ENCODE measurements at regions not wholly inside any gene's neighbourhood (a gene's known extent, or its start where the extent isn't known, plus 50 kb on each side); places are given as distances from the start of the nearest gene placed in this dataset.

GRCh38 chr20:6942266-6942665, 174.8 kb downstream of the BMP2 start:
- Histone ChIP-seq H3K36me3 (replicated peaks in 1 of 2; ENCODE audit: control extremely low read depth in 1 of 2, control insufficient read depth in 1 of 2, extremely low read depth in 1 of 2, insufficient read depth in 2 of 2, low read length in 1 of 2) (no peaks in the 10 kb centered on the region), H3K9ac (ENCODE audit: low read length) (no peak overlapping the region), H4K20me1 (ENCODE audit: control insufficient read depth, insufficient read depth, low read length, poor library complexity, severe bottlenecking) (no peaks in the 10 kb centered on the region), H3K4me3 (ENCODE audit: control extremely low read depth in 1 of 5, extremely low read depth in 1 of 5, insufficient read depth in 1 of 5, low read depth in 2 of 5, low read length in 4 of 5) (no peak overlapping the region), H3K4me2 (replicated peaks; ENCODE audit: low read depth, low read length, poor library complexity, severe bottlenecking) (no peak overlapping the region), H3K27ac (ENCODE audit: low read length in 2 of 2) (no peak overlapping the region), H3K79me2 (ENCODE audit: control insufficient read depth, insufficient read depth, low read length) (no peaks in the 10 kb centered on the region), H3K27me3 (replicated peaks in 1 of 4; ENCODE audit: control extremely low read depth in 1 of 4, control insufficient read depth in 3 of 4, insufficient read depth in 4 of 4, low read length in 3 of 4) (no peaks in the 10 kb centered on the region), H3K4me1 (ENCODE audit: control insufficient read depth in 2 of 2, insufficient read depth in 2 of 2, low read length in 2 of 2) (no peaks in the 10 kb centered on the region), H3K9me3 (ENCODE audit: control extremely low read depth in 1 of 3, control insufficient read depth in 2 of 3, insufficient read depth in 1 of 3, low read length in 2 of 3) (no peaks in the 10 kb centered on the region), H2AFZ (ENCODE audit: insufficient read depth, low read depth, low read length, poor library complexity, severe bottlenecking) (no peak overlapping the region)
- ChIA-PET CTCF (no interaction called here), POLR2A (no interaction called here)
- intact Hi-C loops (cut with micrococcal nuclease), result no loop called here
- ATAC-seq (ENCODE audit: low read depth), result no peak
- Mint-ChIP-seq H3K4me1 (no peaks in the 10 kb centered on the region), H3K4me3 (no peak overlapping the region), H3K27ac (no peak overlapping the region), H3K27me3 (no peaks in the 10 kb centered on the region), H3K9me3 (ENCODE audit: insufficient read depth) (no peaks in the 10 kb centered on the region)
- TF ChIP-seq EZH2 (IDR thresholded peaks at IDR 0.05; ENCODE audit: borderline replicate concordance, insufficient read depth, low read depth, low read length, poor library complexity, severe bottlenecking), result no peak
- TF ChIP-seq CTCF (IDR thresholded peaks at IDR 0.05), result no peak
- no peak for DNase-seq
- WGBS (ENCODE audit: insufficient coverage), result 100% methylated on average over 1 of the region's 3 CpGs

GRCh38 chr20:6944292-6944691, 176.8 kb downstream of the BMP2 start:
- POLR2A ChIA-PET, result no interaction called here
- TF ChIP-seq CTCF (IDR thresholded peaks at IDR 0.05) (no peak), EZH2 (IDR thresholded peaks at IDR 0.05; ENCODE audit: borderline replicate concordance, insufficient read depth, low read depth, low read length, poor library complexity, severe bottlenecking) (no peak)
- no peak overlapping the region for H3K4me2 ChIP-seq (replicated peaks; ENCODE audit: low read depth, low read length, poor library complexity, severe bottlenecking)
- no peaks in the 10 kb centered on the region for H3K36me3 ChIP-seq (replicated peaks in 1 of 2; ENCODE audit: control extremely low read depth in 1 of 2, control insufficient read depth in 1 of 2, extremely low read depth in 1 of 2, insufficient read depth in 2 of 2, low read length in 1 of 2)
- H3K27ac ChIP-seq (ENCODE audit: low read length in 2 of 2), result no peak overlapping the region
- H3K4me3 ChIP-seq (ENCODE audit: control extremely low read depth in 1 of 5, extremely low read depth in 1 of 5, insufficient read depth in 1 of 5, low read depth in 2 of 5, low read length in 4 of 5), result no peak overlapping the region
- no peak overlapping the region for H3K9ac ChIP-seq (ENCODE audit: low read length)
- no peak overlapping the region for H3K4me3 Mint-ChIP-seq
- no peaks in the 10 kb centered on the region for H4K20me1 ChIP-seq (ENCODE audit: control insufficient read depth, insufficient read depth, low read length, poor library complexity, severe bottlenecking)
- CTCF ChIA-PET, result no interaction called here
- H3K27ac Mint-ChIP-seq, result no peak overlapping the region
- H3K79me2 ChIP-seq (ENCODE audit: control insufficient read depth, insufficient read depth, low read length), result no peaks in the 10 kb centered on the region
- no peaks in the 10 kb centered on the region for H3K9me3 Mint-ChIP-seq (ENCODE audit: insufficient read depth)
- no CpG with 5 or more reads among the region's 4 CpGs for WGBS (ENCODE audit: insufficient coverage)
- H3K4me1 Mint-ChIP-seq, result no peaks in the 10 kb centered on the region
- ATAC-seq (ENCODE audit: low read depth) (no peak), DNase-seq (no peak)
- H3K9me3 ChIP-seq (ENCODE audit: control extremely low read depth in 1 of 3, control insufficient read depth in 2 of 3, insufficient read depth in 1 of 3, low read length in 2 of 3), result peaks cover 0 to 3% (median 0%) of the 10 kb centered on the region in 3 donors
- intact Hi-C loops (cut with micrococcal nuclease), result no loop called here
- no peaks in the 10 kb centered on the region for H3K27me3 ChIP-seq (replicated peaks in 1 of 4; ENCODE audit: control extremely low read depth in 1 of 4, control insufficient read depth in 3 of 4, insufficient read depth in 4 of 4, low read length in 3 of 4)
- no peaks in the 10 kb centered on the region for H3K4me1 ChIP-seq (ENCODE audit: control insufficient read depth in 2 of 2, insufficient read depth in 2 of 2, low read length in 2 of 2)
- no peak overlapping the region for H2AFZ ChIP-seq (ENCODE audit: insufficient read depth, low read depth, low read length, poor library complexity, severe bottlenecking)
- no peaks in the 10 kb centered on the region for H3K27me3 Mint-ChIP-seq

Measured in B cell (primary cell).